ENCODE measurements at regions not wholly inside any gene's neighbourhood (a gene's known extent, or its start where the extent isn't known, plus 50 kb on each side); places are given as distances from the start of the nearest gene placed in this dataset.

GRCh38 chr5:144004146-144004545, 166.3 kb downstream of the YIPF5 start:
- Histone ChIP-seq H3K36me3 (ENCODE audit: control insufficient read depth, insufficient read depth, low read length) (no peaks in the 10 kb centered on the region), H3K9ac (ENCODE audit: low read depth, low read length) (no peak overlapping the region), H3K4me3 (ENCODE audit: low read depth, low read length) (no peak overlapping the region), H3K27me3 (ENCODE audit: control insufficient read depth, insufficient read depth, low read length) (no peaks in the 10 kb centered on the region), H3K4me1 (ENCODE audit: control insufficient read depth, insufficient read depth, low read length) (no peaks in the 10 kb centered on the region), H3K9me3 (ENCODE audit: control insufficient read depth, insufficient read depth, low read length) (peaks cover 25% of the 10 kb centered on the region), H3K27ac (ENCODE audit: low read depth, low read length) (no peak overlapping the region)

- Histone ChIP-seq H3K36me3 (ENCODE audit: control insufficient read depth, insufficient read depth, low read length) (no peaks in the 10 kb centered on the region), H3K27ac (ENCODE audit: low read depth, low read length) (no peak overlapping the region), H3K4me3 (ENCODE audit: low read depth, low read length) (no peak overlapping the region), H3K9me3 (ENCODE audit: control insufficient read depth, insufficient read depth, low read length) (peaks cover 32% of the 10 kb centered on the region), H3K27me3 (ENCODE audit: control insufficient read depth, insufficient read depth, low read length) (no peaks in the 10 kb centered on the region), H3K9ac (ENCODE audit: low read depth, low read length) (no peak overlapping the region), H3K4me1 (ENCODE audit: control insufficient read depth, insufficient read depth, low read length) (no peaks in the 10 kb centered on the region)
Measured at GRCh38 chr5:144004751-144005150, 165.7 kb downstream of the YIPF5 start.

DNA sequence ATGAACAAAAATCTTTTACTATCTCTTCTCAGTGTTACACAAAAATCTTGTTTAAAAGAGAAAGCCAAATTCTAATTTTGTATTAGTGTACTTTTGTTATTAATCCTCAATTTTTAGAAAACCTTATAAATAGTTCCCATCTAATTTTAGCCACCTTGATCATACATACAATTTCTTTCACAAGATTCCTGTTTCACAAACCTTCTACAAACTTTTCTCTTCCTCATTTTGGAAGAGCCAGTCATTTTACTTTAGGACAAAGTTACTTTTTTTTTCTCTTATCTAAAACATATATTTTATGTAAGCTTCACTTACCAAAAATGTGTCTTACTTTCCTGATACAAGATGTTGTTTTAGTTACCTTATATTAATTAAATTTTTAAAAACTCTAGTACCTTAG, 161.3 kb downstream of the YIPF5 start:
- Histone ChIP-seq H3K27me3 (ENCODE audit: control insufficient read depth, insufficient read depth, low read length) (no peaks in the 10 kb centered on the region), H3K9me3 (ENCODE audit: control insufficient read depth, insufficient read depth, low read length) (peaks cover 74% of the 10 kb centered on the region), H3K4me1 (ENCODE audit: control insufficient read depth, insufficient read depth, low read length) (no peaks in the 10 kb centered on the region; the same call in 1 of the 2 replicates), H3K9ac (ENCODE audit: low read depth, low read length) (no peak overlapping the region), H3K27ac (ENCODE audit: low read depth, low read length) (no peak overlapping the region), H3K36me3 (ENCODE audit: control insufficient read depth, insufficient read depth, low read length) (no peaks in the 10 kb centered on the region), H3K4me3 (ENCODE audit: low read depth, low read length) (no peak overlapping the region; the same call in 1 of the 2 replicates)

- H3K27ac ChIP-seq (ENCODE audit: low read depth, low read length): peak overlapping the region; percentile 97
- no peaks in the 10 kb centered on the region; the same call in 1 of the 2 replicates for H3K4me1 ChIP-seq (ENCODE audit: control insufficient read depth, insufficient read depth, low read length)
- H3K9me3 ChIP-seq (ENCODE audit: control insufficient read depth, insufficient read depth, low read length): peaks cover 73% of the 10 kb centered on the region
- no peaks in the 10 kb centered on the region for H3K36me3 ChIP-seq (ENCODE audit: control insufficient read depth, insufficient read depth, low read length)
- H3K4me3 ChIP-seq (ENCODE audit: low read depth, low read length): peak overlapping the region; percentile 45; the same call in 1 of the 2 replicates
- H3K9ac ChIP-seq (ENCODE audit: low read depth, low read length): no peak overlapping the region
- H3K27me3 ChIP-seq (ENCODE audit: control insufficient read depth, insufficient read depth, low read length): no peaks in the 10 kb centered on the region
Measured at GRCh38 chr5:144011388-144011787, 159.1 kb downstream of the YIPF5 start.

DNA sequence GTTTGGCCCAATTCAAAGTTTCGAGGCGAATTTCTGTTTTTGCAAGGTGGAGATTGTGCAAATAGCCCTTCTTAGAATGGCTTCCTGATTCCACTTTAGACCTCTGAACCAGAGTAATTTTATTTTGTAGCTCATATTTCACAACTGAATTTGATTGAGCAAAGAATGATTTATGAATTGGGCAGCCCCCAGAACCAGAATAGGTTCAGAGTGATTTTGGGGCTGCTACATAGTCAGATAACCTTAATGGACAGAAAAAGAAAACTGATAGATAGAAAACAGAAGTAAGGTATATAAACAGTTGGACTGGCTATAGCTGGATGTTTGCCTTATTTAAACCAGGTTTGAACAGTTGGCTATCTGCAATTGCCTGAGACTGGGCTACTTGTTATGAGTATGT, 156.6 kb downstream of the YIPF5 start:
- Histone ChIP-seq H3K9me3 (ENCODE audit: control insufficient read depth, insufficient read depth, low read length) (peaks cover 60% of the 10 kb centered on the region), H3K9ac (ENCODE audit: low read depth, low read length) (no peak overlapping the region), H3K4me3 (ENCODE audit: low read depth, low read length) (no peak overlapping the region), H3K27me3 (ENCODE audit: control insufficient read depth, insufficient read depth, low read length) (no peaks in the 10 kb centered on the region), H3K4me1 (ENCODE audit: control insufficient read depth, insufficient read depth, low read length) (peaks cover 14% of the 10 kb centered on the region), H3K36me3 (ENCODE audit: control insufficient read depth, insufficient read depth, low read length) (no peaks in the 10 kb centered on the region), H3K27ac (ENCODE audit: low read depth, low read length) (no peak overlapping the region)

DNA sequence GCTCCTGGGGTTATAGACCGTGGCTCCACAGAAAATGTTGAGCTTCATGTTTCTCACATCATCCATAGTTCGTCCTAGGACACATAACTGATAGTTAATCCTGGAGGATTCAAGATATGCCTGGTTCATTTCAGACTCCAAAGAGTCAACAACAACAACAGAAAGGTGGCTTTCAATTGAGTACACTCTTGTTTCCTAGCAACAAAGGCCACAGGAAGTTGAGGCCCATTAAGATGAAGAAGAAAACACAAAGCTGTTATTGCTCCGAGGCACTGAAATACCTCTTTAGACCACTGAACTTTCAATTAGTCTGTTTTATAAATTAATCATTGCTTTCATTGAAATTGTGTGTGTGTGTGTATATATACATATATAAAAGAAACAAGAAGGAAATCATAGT, 154.5 kb downstream of the YIPF5 start:
- Histone ChIP-seq H3K9me3 (ENCODE audit: control insufficient read depth, insufficient read depth, low read length) (peaks cover 41% of the 10 kb centered on the region), H3K4me3 (ENCODE audit: low read depth, low read length) (no peak overlapping the region), H3K9ac (ENCODE audit: low read depth, low read length) (no peak overlapping the region), H3K27ac (ENCODE audit: low read depth, low read length) (no peak overlapping the region), H3K36me3 (ENCODE audit: control insufficient read depth, insufficient read depth, low read length) (no peaks in the 10 kb centered on the region), H3K4me1 (ENCODE audit: control insufficient read depth, insufficient read depth, low read length) (peaks cover 14% of the 10 kb centered on the region), H3K27me3 (ENCODE audit: control insufficient read depth, insufficient read depth, low read length) (no peaks in the 10 kb centered on the region)

- Histone ChIP-seq H3K27me3 (ENCODE audit: control insufficient read depth, insufficient read depth, low read length) (no peaks in the 10 kb centered on the region), H3K9me3 (ENCODE audit: control insufficient read depth, insufficient read depth, low read length) (peaks cover 37% of the 10 kb centered on the region), H3K36me3 (ENCODE audit: control insufficient read depth, insufficient read depth, low read length) (no peaks in the 10 kb centered on the region), H3K4me1 (ENCODE audit: control insufficient read depth, insufficient read depth, low read length) (peaks cover 14% of the 10 kb centered on the region), H3K4me3 (ENCODE audit: low read depth, low read length) (no peak overlapping the region), H3K9ac (ENCODE audit: low read depth, low read length) (no peak overlapping the region), H3K27ac (ENCODE audit: low read depth, low read length) (no peak overlapping the region)
Measured at GRCh38 chr5:144017119-144017518, 153.3 kb downstream of the YIPF5 start.

- Histone ChIP-seq H3K4me1 (ENCODE audit: control insufficient read depth, insufficient read depth, low read length) (peaks cover 14% of the 10 kb centered on the region), H3K9ac (ENCODE audit: low read depth, low read length) (no peak overlapping the region), H3K4me3 (ENCODE audit: low read depth, low read length) (no peak overlapping the region), H3K36me3 (ENCODE audit: control insufficient read depth, insufficient read depth, low read length) (no peaks in the 10 kb centered on the region), H3K27me3 (ENCODE audit: control insufficient read depth, insufficient read depth, low read length) (no peaks in the 10 kb centered on the region), H3K9me3 (ENCODE audit: control insufficient read depth, insufficient read depth, low read length) (peaks cover 32% of the 10 kb centered on the region), H3K27ac (ENCODE audit: low read depth, low read length) (no peak overlapping the region)
Measured at GRCh38 chr5:144017631-144018030, 152.8 kb downstream of the YIPF5 start.

- no peak overlapping the region for H3K27ac ChIP-seq (ENCODE audit: low read depth, low read length)
- no peak overlapping the region for H3K4me3 ChIP-seq (ENCODE audit: low read depth, low read length)
- no peaks in the 10 kb centered on the region for H3K36me3 ChIP-seq (ENCODE audit: control insufficient read depth, insufficient read depth, low read length)
- no peaks in the 10 kb centered on the region for H3K27me3 ChIP-seq (ENCODE audit: control insufficient read depth, insufficient read depth, low read length)
- H3K4me1 ChIP-seq (ENCODE audit: control insufficient read depth, insufficient read depth, low read length): no peaks in the 10 kb centered on the region
- no peak overlapping the region for H3K9ac ChIP-seq (ENCODE audit: low read depth, low read length)
- H3K9me3 ChIP-seq (ENCODE audit: control insufficient read depth, insufficient read depth, low read length): peaks cover 10% of the 10 kb centered on the region
Measured at GRCh38 chr5:144024090-144024489, 146.4 kb downstream of the YIPF5 start.

GRCh38 chr5:144024545-144024944, 145.9 kb downstream of the YIPF5 start:
- H3K4me3 ChIP-seq (ENCODE audit: low read depth, low read length): no peak overlapping the region
- H3K9ac ChIP-seq (ENCODE audit: low read depth, low read length): no peak overlapping the region
- H3K4me1 ChIP-seq (ENCODE audit: control insufficient read depth, insufficient read depth, low read length): no peaks in the 10 kb centered on the region
- no peaks in the 10 kb centered on the region for H3K27me3 ChIP-seq (ENCODE audit: control insufficient read depth, insufficient read depth, low read length)
- no peak overlapping the region for H3K27ac ChIP-seq (ENCODE audit: low read depth, low read length)
- peaks cover 10% of the 10 kb centered on the region for H3K9me3 ChIP-seq (ENCODE audit: control insufficient read depth, insufficient read depth, low read length)
- no peaks in the 10 kb centered on the region for H3K36me3 ChIP-seq (ENCODE audit: control insufficient read depth, insufficient read depth, low read length)

GRCh38 chr5:144026286-144026685, 144.2 kb downstream of the YIPF5 start:
- no peak overlapping the region for H3K9ac ChIP-seq (ENCODE audit: low read depth, low read length)
- H3K27ac ChIP-seq (ENCODE audit: low read depth, low read length): no peak overlapping the region
- peaks cover 4% of the 10 kb centered on the region for H3K9me3 ChIP-seq (ENCODE audit: control insufficient read depth, insufficient read depth, low read length)
- no peaks in the 10 kb centered on the region for H3K36me3 ChIP-seq (ENCODE audit: control insufficient read depth, insufficient read depth, low read length)
- no peaks in the 10 kb centered on the region for H3K4me1 ChIP-seq (ENCODE audit: control insufficient read depth, insufficient read depth, low read length)
- no peak overlapping the region for H3K4me3 ChIP-seq (ENCODE audit: low read depth, low read length)
- H3K27me3 ChIP-seq (ENCODE audit: control insufficient read depth, insufficient read depth, low read length): no peaks in the 10 kb centered on the region

- Histone ChIP-seq H3K9ac (ENCODE audit: low read depth, low read length) (no peak overlapping the region), H3K36me3 (ENCODE audit: control insufficient read depth, insufficient read depth, low read length) (no peaks in the 10 kb centered on the region), H3K27me3 (ENCODE audit: control insufficient read depth, insufficient read depth, low read length) (no peaks in the 10 kb centered on the region), H3K27ac (ENCODE audit: low read depth, low read length) (no peak overlapping the region), H3K4me1 (ENCODE audit: control insufficient read depth, insufficient read depth, low read length) (no peaks in the 10 kb centered on the region), H3K4me3 (ENCODE audit: low read depth, low read length) (no peak overlapping the region), H3K9me3 (ENCODE audit: control insufficient read depth, insufficient read depth, low read length) (no peaks in the 10 kb centered on the region)
Measured at GRCh38 chr5:144028058-144028457, 142.4 kb downstream of the YIPF5 start.
